ENCODE measurements at regions not wholly inside any gene's neighbourhood (a gene's known extent, or its start where the extent isn't known, plus 50 kb on each side); places are given as distances from the start of the nearest gene placed in this dataset.
"Not testable (repeated sequence)": the region's sequence is repeated elsewhere in the genome, so short reads cannot be mapped to it uniquely, and the experiment has no call there.

DNA sequence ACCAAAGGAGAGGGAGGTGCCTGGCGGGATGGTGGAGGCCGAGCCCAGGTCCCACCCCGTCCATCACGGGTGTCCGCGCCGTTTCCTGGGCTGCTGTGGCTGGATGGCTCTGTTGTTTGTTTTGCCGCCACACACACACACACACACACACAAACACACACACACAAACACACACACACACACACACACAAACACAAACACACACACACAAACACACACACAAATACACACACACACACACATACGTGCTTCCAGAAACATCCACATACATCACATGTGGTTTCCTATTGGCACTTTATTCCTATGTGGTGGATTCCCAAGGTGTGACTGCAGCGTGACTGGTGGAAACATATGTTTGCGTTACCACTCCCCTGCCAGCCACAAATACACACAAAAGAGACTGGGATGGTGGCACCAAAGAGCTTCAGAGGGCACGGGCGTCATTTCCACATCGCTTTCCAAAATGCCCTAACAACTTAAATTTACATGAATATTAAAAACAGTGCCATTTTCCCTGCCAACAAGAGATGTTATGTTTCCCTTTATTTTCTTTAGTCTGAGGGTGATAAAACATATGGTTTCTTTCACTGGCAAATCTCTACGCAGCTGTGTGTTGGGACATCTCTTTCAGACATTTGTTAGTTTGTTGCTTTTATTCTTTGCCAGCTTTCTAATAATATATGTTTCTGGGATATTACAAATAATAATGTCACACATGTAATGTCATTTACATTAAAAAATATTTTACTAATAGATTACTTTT is 356.8 kb downstream of the BRD1 start:
- no peak for DNase-seq

GRCh38 chr22:49469896-49470740 is 357.6 kb downstream of the BRD1 start:
- DNase-seq, result no peak

- DNase-seq, result no peak
These were observed 359.0 kb downstream of the BRD1 start for GRCh38 chr22:49468487-49469198.

DNA sequence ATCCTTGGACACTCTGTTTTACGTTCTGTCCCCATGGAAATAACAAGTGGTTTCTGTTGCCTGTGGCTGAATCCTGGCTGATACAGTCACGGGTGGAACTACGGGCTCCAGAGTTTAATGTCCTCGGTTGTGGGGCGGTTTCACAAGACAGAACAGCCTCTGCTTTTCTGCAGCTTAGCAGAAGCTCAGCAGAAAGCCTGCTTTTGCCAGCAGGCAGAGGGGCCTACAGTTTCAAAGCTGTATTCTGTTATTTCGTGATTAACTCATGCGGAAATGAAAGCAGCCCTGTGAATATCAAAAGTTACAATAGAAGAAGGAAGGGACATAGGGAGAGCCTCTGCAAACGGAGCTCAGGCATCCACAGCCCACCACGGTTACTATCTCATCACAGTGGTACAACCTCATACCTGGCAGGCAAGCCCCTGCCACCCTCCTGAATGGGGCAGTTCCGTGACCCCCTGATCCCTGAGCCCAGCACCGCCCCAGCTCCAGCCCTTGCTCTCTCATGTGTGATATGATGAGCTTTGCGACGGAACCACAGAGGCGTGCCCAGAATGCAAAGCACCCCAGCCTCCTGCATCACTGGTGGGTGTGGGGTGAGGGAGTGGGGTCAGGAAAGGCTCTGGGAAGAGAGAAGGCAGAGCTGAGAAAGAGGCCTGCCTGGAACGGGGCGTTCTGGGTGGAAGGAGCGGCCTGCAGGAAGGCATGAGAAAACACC is 360.6 kb downstream of the BRD1 start:
- DNase-seq, result no peak

DNA sequence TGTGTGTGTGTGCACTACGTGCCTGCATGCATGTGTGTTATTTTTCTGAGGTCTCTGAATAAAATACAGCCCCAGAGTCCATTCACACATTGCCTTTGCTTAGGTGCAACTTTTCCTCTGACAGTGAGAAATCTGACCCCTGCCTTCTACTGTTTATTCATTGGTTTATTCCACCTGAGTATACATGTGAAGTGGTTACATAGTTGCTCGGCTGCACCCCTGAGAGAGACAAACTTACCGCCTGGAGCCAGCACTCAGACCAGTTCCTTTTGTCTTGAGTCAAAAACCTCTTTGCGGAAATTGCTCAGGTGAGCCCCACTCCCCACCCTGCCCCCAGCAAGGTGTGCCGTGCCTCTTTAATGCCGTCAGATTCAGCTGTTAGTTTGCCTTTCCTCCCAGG is 363.6 kb downstream of the BRD1 start:
- DNase-seq, result no peak

DNA sequence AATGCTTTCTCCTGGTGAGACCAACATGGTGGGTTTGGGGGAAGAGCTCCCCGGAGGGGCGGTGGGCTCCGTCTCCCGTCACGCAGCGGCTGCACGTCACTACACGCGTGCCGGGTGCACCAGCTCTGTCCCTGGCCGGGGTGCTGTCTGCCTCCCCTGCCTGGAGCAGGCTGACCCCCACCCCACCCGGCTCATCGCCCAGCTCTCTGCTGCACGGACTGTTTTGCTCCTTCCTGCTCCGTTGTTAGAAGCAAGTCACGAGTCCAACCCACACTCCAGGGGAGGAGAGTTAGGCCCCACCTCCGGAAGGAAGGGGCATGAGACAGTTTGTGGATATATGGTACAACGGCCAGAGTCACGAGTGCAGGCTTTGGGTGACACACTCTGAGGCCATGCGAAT is 364.9 kb downstream of the BRD1 start:
- no peak for DNase-seq

- DNase-seq, result no peak
These were observed 365.4 kb downstream of the BRD1 start for GRCh38 chr22:49462291-49462690.

- no peak for DNase-seq
These were observed 366.0 kb downstream of the BRD1 start for GRCh38 chr22:49461674-49462073.

DNA sequence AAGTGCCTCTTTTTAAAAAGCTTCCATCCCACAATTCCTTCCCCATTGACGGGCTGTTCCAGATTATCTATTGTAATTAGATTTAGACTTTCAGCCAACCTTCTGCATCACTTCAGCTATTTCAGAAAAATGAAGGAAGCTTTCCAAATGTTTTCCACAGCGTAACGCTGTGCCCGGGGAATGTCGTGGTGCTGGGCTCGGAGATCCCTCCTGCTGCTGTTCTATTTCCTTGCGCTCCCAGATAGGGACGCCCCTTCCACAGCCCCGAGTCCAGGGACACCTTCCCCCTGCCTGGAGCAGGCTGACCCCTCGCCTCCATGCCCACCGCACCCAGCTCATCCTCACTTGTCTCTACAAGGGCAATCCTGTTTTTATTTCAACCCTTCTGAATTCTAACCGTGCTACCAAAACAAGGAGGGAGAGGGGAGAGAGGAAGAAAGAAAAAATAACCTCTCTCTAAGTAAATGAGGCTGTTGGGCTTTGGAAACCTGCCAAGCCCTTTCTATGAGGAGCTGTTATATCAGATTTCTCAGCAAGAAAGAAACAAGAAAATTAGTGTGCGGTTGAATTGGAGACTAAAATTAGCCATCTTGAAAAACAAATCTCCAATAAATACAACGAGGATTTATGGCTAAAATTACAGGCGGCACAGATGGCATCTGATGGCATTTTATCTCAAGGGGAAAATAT is 366.9 kb downstream of the BRD1 start:
- no peak for DNase-seq

- no peak for DNase-seq
These were observed 367.6 kb downstream of the BRD1 start for GRCh38 chr22:49460091-49460490.

GRCh38 chr22:49458708-49459099 is 369.0 kb downstream of the BRD1 start:
- no peak for DNase-seq

DNA sequence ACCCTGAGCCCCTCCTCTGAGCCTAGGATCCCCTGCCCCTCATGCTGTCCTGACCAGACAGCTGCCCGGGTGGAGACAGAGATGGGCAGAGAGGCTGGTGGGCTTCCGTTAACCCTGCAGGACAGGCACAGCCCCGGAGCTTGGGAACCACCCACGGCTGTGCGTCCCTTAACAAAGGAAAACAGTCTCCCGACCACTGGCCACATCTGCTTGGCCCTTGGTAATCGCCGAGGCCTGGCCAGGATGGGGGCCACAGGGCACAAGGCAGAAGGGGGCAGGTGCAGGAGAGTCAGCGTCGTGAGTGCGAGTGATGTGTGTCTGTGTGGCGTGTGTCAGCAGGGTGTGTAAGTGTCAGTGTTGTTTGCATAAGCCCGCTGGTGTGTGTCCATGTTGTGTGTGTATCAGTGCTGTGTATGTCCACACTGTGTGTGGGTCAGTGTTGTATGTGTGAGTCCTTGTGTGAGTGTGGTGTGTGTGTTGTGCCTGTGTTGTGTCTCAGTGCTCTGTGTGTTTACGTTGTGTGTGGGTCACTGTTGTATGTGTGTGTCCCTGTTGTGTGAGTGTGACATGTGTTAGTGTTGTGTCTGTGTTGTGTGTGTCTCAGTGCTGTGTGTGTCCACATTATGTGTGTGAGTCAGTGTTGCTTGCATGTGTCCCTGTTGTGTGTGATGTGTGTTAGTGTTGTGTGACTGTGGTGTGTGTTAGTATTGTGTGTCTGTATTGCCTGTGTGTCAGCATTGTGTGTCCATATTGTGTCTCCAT is 369.5 kb downstream of the BRD1 start:
- no peak for DNase-seq

- DNase-seq, result no peak
These were observed 370.5 kb downstream of the BRD1 start for GRCh38 chr22:49457146-49457545.

DNA sequence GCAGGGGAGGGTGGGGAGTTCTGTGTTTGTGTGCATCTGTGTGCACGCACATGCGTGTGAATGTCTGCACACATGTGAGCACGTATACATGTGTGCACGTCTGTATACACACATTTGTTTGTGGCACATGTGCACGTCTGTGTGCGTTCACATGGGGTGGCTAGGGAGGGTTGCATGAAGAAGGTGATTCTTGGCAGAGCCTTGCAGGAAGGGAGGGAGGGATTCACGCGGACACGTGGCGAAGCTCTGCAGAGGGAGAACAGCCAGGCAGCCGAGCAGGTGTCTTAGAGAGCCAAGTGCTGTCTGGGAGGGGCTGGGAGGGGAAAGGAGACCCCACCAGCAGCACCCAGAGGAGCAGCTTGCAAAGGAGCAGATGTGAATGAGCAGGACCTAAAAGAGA is 372.1 kb downstream of the BRD1 start:
- no peak for DNase-seq

DNA sequence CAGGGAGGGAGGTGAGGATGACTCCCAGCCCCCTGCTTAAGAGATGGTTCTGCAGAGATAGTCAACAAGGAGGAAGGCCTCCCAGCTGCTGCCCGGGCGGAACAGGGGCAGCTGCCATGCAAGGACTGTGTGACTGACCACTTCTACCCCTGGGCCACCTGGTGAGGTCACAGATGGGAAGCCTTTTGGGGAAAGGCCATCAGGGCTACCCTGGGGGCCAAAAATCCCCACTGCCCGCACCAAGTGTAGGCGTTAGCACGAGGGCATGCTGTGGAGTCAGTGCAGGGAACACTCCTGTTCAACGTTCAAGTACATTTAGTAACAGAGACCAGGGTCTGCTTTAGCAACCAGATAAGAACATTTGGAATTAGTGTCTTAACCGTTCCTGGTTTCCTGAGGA is 372.9 kb downstream of the BRD1 start:
- DNase-seq, result no peak

DNA sequence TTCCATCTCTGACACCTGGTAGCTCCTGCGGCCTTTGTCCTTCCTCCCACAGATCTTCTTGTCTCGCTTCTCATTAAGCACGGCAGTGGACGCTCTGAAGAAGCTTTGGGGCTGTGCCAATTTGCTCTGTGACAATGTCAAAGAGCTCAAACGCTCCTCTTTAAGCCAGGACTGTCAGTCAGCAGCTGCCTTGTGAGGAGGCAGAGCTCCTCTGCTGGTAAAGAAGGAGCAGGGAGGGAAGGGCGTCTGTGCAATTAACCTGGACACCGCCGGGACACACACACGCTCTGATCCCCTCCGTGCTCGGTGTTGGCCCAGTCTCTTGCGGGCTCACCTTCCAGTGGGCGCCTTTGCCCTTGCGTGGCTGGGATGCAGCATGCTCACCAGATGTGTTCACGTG is 373.9 kb downstream of the BRD1 start:
- no peak for DNase-seq

DNA sequence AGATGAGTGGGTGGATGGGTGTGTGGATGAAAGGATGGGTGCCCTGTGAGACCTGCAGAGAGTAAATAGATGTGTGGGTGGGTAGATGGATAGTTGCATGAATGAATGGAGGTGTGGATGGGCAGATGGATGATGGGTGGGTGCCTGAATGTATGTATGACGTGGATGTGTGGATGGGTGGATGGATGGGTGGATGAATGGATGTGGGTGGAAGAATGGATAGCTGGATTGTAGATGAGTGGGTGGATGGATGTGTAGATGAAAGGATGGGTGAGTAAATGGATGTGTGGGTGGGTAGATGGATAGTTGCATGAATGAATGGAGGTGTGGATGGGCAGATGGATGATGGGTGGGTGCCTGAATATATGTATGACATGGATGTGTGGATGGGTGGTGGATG is 374.7 kb downstream of the BRD1 start:
- DNase-seq, result not testable (repeated sequence)

DNA sequence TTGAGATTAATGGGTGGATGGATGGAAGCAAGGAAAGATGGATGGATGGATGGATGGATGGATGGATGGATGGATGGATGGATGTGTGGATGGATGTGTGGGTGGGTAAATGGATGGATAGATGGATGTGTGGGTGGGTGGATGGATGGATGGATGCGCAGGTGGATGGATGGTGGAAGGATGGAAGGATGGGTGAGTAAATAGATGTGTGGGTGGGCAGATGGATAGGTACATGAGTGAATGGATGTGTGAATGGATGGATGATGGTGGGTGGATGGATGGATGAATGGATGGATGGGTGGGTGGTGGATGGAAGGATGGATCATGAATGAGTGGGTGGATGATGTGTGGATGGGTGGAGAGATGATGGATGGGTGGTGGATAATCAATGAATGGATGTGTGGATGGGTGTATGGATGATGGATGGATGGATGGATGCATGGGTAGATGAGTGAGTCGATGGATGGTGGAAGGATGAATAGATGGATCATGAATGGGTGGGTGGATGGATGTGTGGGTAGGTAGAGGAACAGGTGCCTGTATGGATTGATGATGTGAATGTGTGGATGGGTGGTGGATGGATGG is 375.2 kb downstream of the BRD1 start:
- DNase-seq, result no peak

GRCh38 chr22:49451070-49451840 is 376.4 kb downstream of the BRD1 start:
- DNase-seq, result no peak

- no peak for DNase-seq
These were observed 377.2 kb downstream of the BRD1 start for GRCh38 chr22:49450498-49450897.
